A673 (cell line): ENCODE measurements at regions not wholly inside any gene's neighbourhood (a gene's known extent, or its start where the extent isn't known, plus 50 kb on each side); places are given as distances from the start of the nearest gene placed in this dataset.

ENCODE experiments used
- BruUV-seq: library from RNA; stranded (reverse); fragments of 400-500 nt; replicated peaks from 2 replicates; lab custom pipeline; 2021; lab: Mats Ljungman, UMichigan
- CTCF ChIA-PET: fragments of 300-600 bp; sonication (Branson Sonifier 250); formaldehyde crosslinking; loops from one replicate; lab custom pipeline; 2022; ENCODE audit warnings: antibody characterized with exemption; lab: Charles Lee
- POLR2A ChIA-PET: fragments of 300-600 bp; sonication (Branson Sonifier 250); formaldehyde crosslinking; loops from one replicate; lab custom pipeline; 2022; ENCODE audit warnings: antibody characterized with exemption; ENCODE audit not compliant: low non-redundant PET; lab: Charles Lee
- DNase-seq: peaks from one replicate; pipeline ENCODE4 v3.0.0-alpha.2; 2015; ENCODE audit warnings: low spot score
- H3K27ac ChIP-seq: fragments of 200-600 bp; sonication (generic); 2 replicates; pipeline ENCODE4 v1.5.1; 2016; ENCODE audit warnings: mixed run types, low read depth, mild to moderate bottlenecking, mixed read lengths, antibody characterized with exemption, low read length; ENCODE audit not compliant: poor library complexity, severe bottlenecking
- H3K27me3 ChIP-seq: fragments of 200-600 bp; sonication (generic); replicated peaks from 2 replicates; pipeline ENCODE4 v1.6.1; 2017; ENCODE audit warnings: mixed run types, low read depth, mild to moderate bottlenecking, mixed read lengths, antibody characterized with exemption, low read length; ENCODE audit not compliant: insufficient read depth, poor library complexity
- H3K36me3 ChIP-seq: fragments of 200-600 bp; sonication (generic); 2 replicates; pipeline ENCODE4 v1.6.1; 2016; ENCODE audit warnings: mixed run types, mild to moderate bottlenecking, mixed read lengths, antibody characterized with exemption, low read length; ENCODE audit not compliant: insufficient read depth, poor library complexity, severe bottlenecking
- H3K4me1 ChIP-seq: fragments of 200-600 bp; sonication (generic); 2 replicates; pipeline ENCODE4 v1.6.1; 2017; ENCODE audit warnings: mixed run types, mild to moderate bottlenecking, mixed read lengths, antibody characterized with exemption, low read length; ENCODE audit not compliant: insufficient read depth, poor library complexity, severe bottlenecking
- H3K4me3 ChIP-seq: fragments of 200-600 bp; sonication (generic); 2 replicates; pipeline ENCODE4 v1.5.1; 2016; ENCODE audit warnings: low read depth, mixed run types, mild to moderate bottlenecking, mixed read lengths, low read length; ENCODE audit not compliant: poor library complexity, severe bottlenecking
- H3K9me3 ChIP-seq: fragments of 200-600 bp; sonication (generic); 2 replicates; pipeline ENCODE4 v1.6.1; 2016; ENCODE audit warnings: mixed run types, low read depth, mild to moderate bottlenecking, mixed read lengths, antibody characterized with exemption, low read length; ENCODE audit not compliant: poor library complexity, severe bottlenecking
- EZH2 ChIP-seq: fragments of 200-600 bp; sonication (generic); IDR thresholded peaks from 2 replicates; pipeline ENCODE4 v1.6.1; 2017; ENCODE audit warnings: borderline replicate concordance, low read depth, mild to moderate bottlenecking, mixed read lengths, antibody characterized with exemption, low read length; ENCODE audit not compliant: poor library complexity, severe bottlenecking
- intact Hi-C: fragments of 100-400 bp; cut with micrococcal nuclease; formaldehyde crosslinking; loops from one replicate; pipeline ENCODE4 v1.10.0; 2022; ENCODE audit not compliant: unreplicated experiment
- TF ChIP-seq, protein P1 (sequence below): fragments of 300-800, 200-600 bp; sonication (generic); conservative IDR thresholded peaks from 2 replicates; pipeline ENCODE4 v1.5.1; 2017; ENCODE audit warnings: low read depth, mild to moderate bottlenecking, antibody characterized with exemption, low read length, moderate library complexity, mixed read lengths

DNA sequence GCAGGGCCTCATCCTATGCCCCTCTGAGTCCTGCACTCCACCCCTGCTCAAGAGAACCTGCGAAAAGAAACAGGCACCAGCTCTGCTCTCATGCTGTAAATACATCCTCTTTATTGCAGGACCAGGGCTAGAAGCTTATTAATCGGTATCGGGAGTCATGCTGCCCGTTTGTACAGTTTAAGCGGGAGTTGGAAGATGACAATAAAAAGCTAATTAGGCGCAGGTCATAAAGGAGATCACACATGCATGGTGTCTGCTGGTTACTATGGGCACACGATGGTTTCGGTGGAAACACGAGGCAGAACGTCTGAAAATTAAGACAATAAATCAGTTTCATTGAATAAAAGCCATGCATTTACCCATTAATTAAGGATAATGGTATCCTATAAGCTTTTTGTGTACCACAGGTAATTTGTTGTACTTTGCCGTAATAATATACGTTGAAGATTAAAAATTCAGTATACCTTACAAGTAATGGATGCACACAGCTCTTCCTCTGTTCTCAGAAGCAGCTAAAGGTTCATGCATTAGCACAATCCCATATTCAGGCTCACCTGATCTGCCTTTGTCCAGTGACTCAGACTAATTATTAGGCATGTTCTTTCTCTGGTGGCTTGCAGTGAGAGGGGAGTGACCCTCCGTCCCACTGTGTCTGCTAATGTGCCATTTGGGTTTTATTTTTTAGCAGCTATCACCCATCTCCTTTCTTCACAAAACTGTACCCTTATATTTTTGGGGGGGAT lies 406.0 kb downstream of the TSHZ3 start:
- Histone ChIP-seq H3K36me3 (no peaks in the 10 kb centered on the region), H3K4me1 (no peaks in the 10 kb centered on the region), H3K4me3 (no peak overlapping the region), H3K9me3 (no peaks in the 10 kb centered on the region), H3K27me3 (no peaks in the 10 kb centered on the region), H3K27ac (no peak overlapping the region)
- no TSS peak for BruUV-seq
- intact Hi-C loops = no loop called here
- ChIA-PET CTCF (no interaction called here), POLR2A (no interaction called here)
- no peak for TF ChIP-seq EZH2
- TF ChIP-seq, protein P1, sequence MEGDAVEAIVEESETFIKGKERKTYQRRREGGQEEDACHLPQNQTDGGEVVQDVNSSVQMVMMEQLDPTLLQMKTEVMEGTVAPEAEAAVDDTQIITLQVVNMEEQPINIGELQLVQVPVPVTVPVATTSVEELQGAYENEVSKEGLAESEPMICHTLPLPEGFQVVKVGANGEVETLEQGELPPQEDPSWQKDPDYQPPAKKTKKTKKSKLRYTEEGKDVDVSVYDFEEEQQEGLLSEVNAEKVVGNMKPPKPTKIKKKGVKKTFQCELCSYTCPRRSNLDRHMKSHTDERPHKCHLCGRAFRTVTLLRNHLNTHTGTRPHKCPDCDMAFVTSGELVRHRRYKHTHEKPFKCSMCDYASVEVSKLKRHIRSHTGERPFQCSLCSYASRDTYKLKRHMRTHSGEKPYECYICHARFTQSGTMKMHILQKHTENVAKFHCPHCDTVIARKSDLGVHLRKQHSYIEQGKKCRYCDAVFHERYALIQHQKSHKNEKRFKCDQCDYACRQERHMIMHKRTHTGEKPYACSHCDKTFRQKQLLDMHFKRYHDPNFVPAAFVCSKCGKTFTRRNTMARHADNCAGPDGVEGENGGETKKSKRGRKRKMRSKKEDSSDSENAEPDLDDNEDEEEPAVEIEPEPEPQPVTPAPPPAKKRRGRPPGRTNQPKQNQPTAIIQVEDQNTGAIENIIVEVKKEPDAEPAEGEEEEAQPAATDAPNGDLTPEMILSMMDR = no peak
- no peak for DNase-seq

DNA sequence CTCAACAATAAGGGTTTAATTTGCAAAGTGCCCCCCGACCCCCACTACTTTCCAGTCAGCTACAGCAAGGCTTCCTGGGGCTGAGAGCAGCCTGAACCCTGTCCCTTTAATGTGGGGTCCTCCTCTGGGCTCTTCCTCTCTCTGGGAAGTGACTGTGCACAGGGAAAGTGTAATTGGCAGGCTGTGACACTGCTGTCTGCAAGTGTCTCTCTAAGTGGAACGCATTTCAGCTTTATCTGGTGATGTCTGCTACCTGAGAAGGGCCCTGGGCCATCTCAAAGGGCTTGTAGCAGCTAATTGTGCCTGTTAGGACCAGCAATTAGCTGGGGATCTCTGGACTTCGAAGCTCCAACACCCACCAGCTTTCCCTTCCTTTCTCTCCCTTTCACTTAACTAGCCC lies 406.6 kb downstream of the TSHZ3 start:
- POLR2A ChIA-PET = no interaction called here
- no TSS peak for BruUV-seq
- Histone ChIP-seq H3K27me3 (no peaks in the 10 kb centered on the region), H3K36me3 (no peaks in the 10 kb centered on the region), H3K27ac (no peak overlapping the region), H3K9me3 (no peaks in the 10 kb centered on the region), H3K4me1 (no peaks in the 10 kb centered on the region), H3K4me3 (no peak overlapping the region)
- TF ChIP-seq, protein P1 = no peak
- no peak for TF ChIP-seq EZH2
- CTCF ChIA-PET = interaction anchor here (0.5 kb wide), 1 partner anchor 778 kb away, joined by 3 read pairs; no protein-coding TSS in a partner anchor
- no peak for DNase-seq
- intact Hi-C loops = no loop called here

DNA sequence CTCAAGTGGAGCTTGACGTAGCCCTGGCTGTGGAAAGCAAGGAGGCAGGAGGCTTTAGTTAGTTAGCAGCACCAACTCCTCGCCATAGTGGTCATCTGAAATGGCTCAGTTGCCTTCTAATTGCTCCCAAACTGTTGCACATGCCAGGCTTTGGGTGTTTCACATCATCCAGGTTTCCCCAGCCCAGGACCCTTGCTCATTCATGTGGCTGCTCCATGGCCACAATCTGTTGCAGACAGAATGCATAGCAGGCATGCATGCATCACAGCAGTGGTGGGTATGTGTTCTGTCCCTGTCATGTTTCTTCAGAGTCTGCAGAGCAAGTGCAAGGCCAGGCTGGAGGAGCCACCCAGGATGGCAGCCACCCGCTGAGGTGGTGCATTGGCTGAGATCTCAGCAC lies 407.6 kb downstream of the TSHZ3 start:
- intact Hi-C loops = no loop called here
- DNase-seq = no peak
- Histone ChIP-seq H3K36me3 (no peaks in the 10 kb centered on the region), H3K4me3 (no peak overlapping the region), H3K9me3 (no peaks in the 10 kb centered on the region), H3K27ac (no peak overlapping the region), H3K27me3 (no peaks in the 10 kb centered on the region), H3K4me1 (no peaks in the 10 kb centered on the region)
- ChIA-PET POLR2A (no interaction called here), CTCF (no interaction called here)
- TF ChIP-seq EZH2 = no peak
- TF ChIP-seq, protein P1 = no peak
- no TSS peak for BruUV-seq
